ENCODE measurements at regions not wholly inside any gene's neighbourhood (a gene's known extent, or its start where the extent isn't known, plus 50 kb on each side); places are given as distances from the start of the nearest gene placed in this dataset.

GRCh38 chr15:62753518-62754221, 288.9 kb upstream of the TPM1 start:
- no peak overlapping the region for H3K4me3 ChIP-seq (ENCODE audit: low read length)
- H3K27me3 Mint-ChIP-seq, result peaks cover 0 to 5% (median 0%) of the 10 kb centered on the region in 5 donors
- intact Hi-C loops (cut with micrococcal nuclease), result no loop called here
- H3K36me3 ChIP-seq (ENCODE audit: control insufficient read depth in 2 of 3, insufficient read depth in 3 of 3, low read length in 3 of 3), result no peaks in the 10 kb centered on the region
- no peaks in the 10 kb centered on the region for H3K9me3 Mint-ChIP-seq
- DNase-seq, result no peak
- no peak overlapping the region for H3K4me3 Mint-ChIP-seq
- H3K36me3 Mint-ChIP-seq, result no peaks in the 10 kb centered on the region
- ATAC-seq, result no peak
- no peak overlapping the region for H3K27ac Mint-ChIP-seq
- H3K9me3 ChIP-seq (ENCODE audit: control insufficient read depth in 2 of 3, low read length in 3 of 3), result no peaks in the 10 kb centered on the region
- H3K4me1 ChIP-seq (ENCODE audit: control insufficient read depth in 2 of 2, insufficient read depth in 2 of 2, low read length in 2 of 2), result no peaks in the 10 kb centered on the region
- H3K27ac ChIP-seq (ENCODE audit: low read depth, low read length), result no peak overlapping the region
- POLR2A ChIA-PET, result no interaction called here
- no peaks in the 10 kb centered on the region for H3K4me1 Mint-ChIP-seq
- no peaks in the 10 kb centered on the region for H3K27me3 ChIP-seq (ENCODE audit: control insufficient read depth in 2 of 2, insufficient read depth in 2 of 2, low read length in 2 of 2)
- CTCF ChIA-PET, result no interaction called here

DNA sequence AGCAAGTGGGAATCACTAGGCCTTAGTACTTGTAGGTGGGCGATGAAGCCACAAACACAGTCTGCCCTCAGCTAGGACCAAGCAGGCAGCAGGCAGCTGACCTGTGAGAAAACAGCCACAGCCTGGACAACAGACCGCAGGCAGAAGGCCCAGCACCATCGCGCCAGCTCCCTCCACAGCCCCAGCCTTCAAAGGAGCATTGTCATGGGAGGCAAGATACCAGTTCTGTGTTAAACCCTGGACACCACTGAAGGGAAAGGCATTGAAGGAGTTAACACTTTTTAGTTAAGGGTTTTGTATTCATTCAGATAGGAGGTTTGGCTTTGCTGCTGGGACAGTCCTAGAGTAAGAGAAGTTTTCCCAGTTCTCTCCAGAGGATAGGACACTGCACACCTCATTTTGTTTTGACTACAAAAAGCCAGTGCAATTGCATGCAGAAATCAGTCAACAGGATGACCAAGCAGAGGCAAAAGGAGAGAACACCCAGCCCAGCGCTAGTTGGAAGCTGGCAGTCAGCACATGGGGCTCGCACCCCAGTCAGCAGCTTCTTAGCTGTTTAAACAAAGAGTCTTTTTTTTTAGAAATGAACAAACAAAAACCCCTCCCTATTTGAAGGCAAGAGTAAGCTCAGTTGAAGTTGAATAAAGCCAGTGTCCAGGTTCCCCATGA, 286.1 kb upstream of the TPM1 start:
- ATAC-seq, result no peak
- H3K27ac Mint-ChIP-seq, result no peak overlapping the region
- Histone ChIP-seq H3K9me3 (ENCODE audit: control insufficient read depth in 2 of 3, low read length in 3 of 3) (no peaks in the 10 kb centered on the region), H3K4me3 (ENCODE audit: low read length) (no peak overlapping the region), H3K27me3 (ENCODE audit: control insufficient read depth in 2 of 2, insufficient read depth in 2 of 2, low read length in 2 of 2) (no peaks in the 10 kb centered on the region), H3K27ac (ENCODE audit: low read depth, low read length) (no peak overlapping the region), H3K4me1 (ENCODE audit: control insufficient read depth in 2 of 2, insufficient read depth in 2 of 2, low read length in 2 of 2) (no peaks in the 10 kb centered on the region), H3K36me3 (ENCODE audit: control insufficient read depth in 2 of 3, insufficient read depth in 3 of 3, low read length in 3 of 3) (no peaks in the 10 kb centered on the region)
- peaks cover 0 to 4% (median 0%) of the 10 kb centered on the region in 5 donors for H3K27me3 Mint-ChIP-seq
- no peaks in the 10 kb centered on the region for H3K36me3 Mint-ChIP-seq
- POLR2A ChIA-PET, result no interaction called here
- intact Hi-C loops (cut with micrococcal nuclease), result no loop called here
- H3K4me3 Mint-ChIP-seq, result no peak overlapping the region
- DNase-seq, result no peak
- CTCF ChIA-PET, result no interaction called here
- no peaks in the 10 kb centered on the region for H3K4me1 Mint-ChIP-seq
- no peaks in the 10 kb centered on the region for H3K9me3 Mint-ChIP-seq

GRCh38 chr15:62756995-62757360, 285.6 kb upstream of the TPM1 start:
- H3K27ac Mint-ChIP-seq, result no peak overlapping the region
- POLR2A ChIA-PET, result no interaction called here
- H3K4me1 Mint-ChIP-seq, result no peaks in the 10 kb centered on the region
- CTCF ChIA-PET, result no interaction called here
- H3K4me3 Mint-ChIP-seq, result no peak overlapping the region
- no peaks in the 10 kb centered on the region for H3K9me3 ChIP-seq (ENCODE audit: control insufficient read depth in 2 of 3, low read length in 3 of 3)
- no peaks in the 10 kb centered on the region for H3K36me3 Mint-ChIP-seq
- intact Hi-C loops (cut with micrococcal nuclease), result no loop called here
- H3K4me3 ChIP-seq (ENCODE audit: low read length), result no peak overlapping the region
- H3K4me1 ChIP-seq (ENCODE audit: control insufficient read depth in 2 of 2, insufficient read depth in 2 of 2, low read length in 2 of 2), result no peaks in the 10 kb centered on the region
- no peak for ATAC-seq
- H3K27me3 ChIP-seq (ENCODE audit: control insufficient read depth in 2 of 2, insufficient read depth in 2 of 2, low read length in 2 of 2), result no peaks in the 10 kb centered on the region
- no peaks in the 10 kb centered on the region for H3K36me3 ChIP-seq (ENCODE audit: control insufficient read depth in 2 of 3, insufficient read depth in 3 of 3, low read length in 3 of 3)
- H3K27me3 Mint-ChIP-seq, result peaks cover 0 to 4% (median 0%) of the 10 kb centered on the region in 5 donors
- no peak overlapping the region for H3K27ac ChIP-seq (ENCODE audit: low read depth, low read length)
- H3K9me3 Mint-ChIP-seq, result no peaks in the 10 kb centered on the region
- DNase-seq, result no peak

GRCh38 chr15:62757535-62757934, 285.0 kb upstream of the TPM1 start:
- H3K9me3 ChIP-seq (ENCODE audit: control insufficient read depth in 2 of 3, low read length in 3 of 3), result no peaks in the 10 kb centered on the region
- Mint-ChIP-seq H3K4me3 (no peak overlapping the region), H3K4me1 (no peaks in the 10 kb centered on the region), H3K27me3 (peaks cover 0 to 4% (median 0%) of the 10 kb centered on the region in 5 donors), H3K9me3 (no peaks in the 10 kb centered on the region), H3K36me3 (no peaks in the 10 kb centered on the region), H3K27ac (no peak overlapping the region)
- H3K4me1 ChIP-seq (ENCODE audit: control insufficient read depth in 2 of 2, insufficient read depth in 2 of 2, low read length in 2 of 2), result no peaks in the 10 kb centered on the region
- no peaks in the 10 kb centered on the region for H3K27me3 ChIP-seq (ENCODE audit: control insufficient read depth in 2 of 2, insufficient read depth in 2 of 2, low read length in 2 of 2)
- no peaks in the 10 kb centered on the region for H3K36me3 ChIP-seq (ENCODE audit: control insufficient read depth in 2 of 3, insufficient read depth in 3 of 3, low read length in 3 of 3)
- ChIA-PET CTCF (no interaction called here), POLR2A (no interaction called here)
- ATAC-seq (no peak), DNase-seq (no peak)
- intact Hi-C loops (cut with micrococcal nuclease), result no loop called here
- H3K4me3 ChIP-seq (ENCODE audit: low read length), result no peak overlapping the region
- H3K27ac ChIP-seq (ENCODE audit: low read depth, low read length), result no peak overlapping the region

- CTCF ChIA-PET, result no interaction called here
- intact Hi-C loops (cut with micrococcal nuclease), result no loop called here
- no peaks in the 10 kb centered on the region for H3K9me3 Mint-ChIP-seq
These were observed 284.2 kb upstream of the TPM1 start for GRCh38 chr15:62758126-62758951.

GRCh38 chr15:62758952-62759349, 283.6 kb upstream of the TPM1 start:
- no peaks in the 10 kb centered on the region for H3K27me3 ChIP-seq (ENCODE audit: control insufficient read depth in 2 of 2, insufficient read depth in 2 of 2, low read length in 2 of 2)
- Mint-ChIP-seq H3K27me3 (no peaks in the 10 kb centered on the region), H3K36me3 (no peaks in the 10 kb centered on the region), H3K4me3 (no peak overlapping the region), H3K4me1 (no peaks in the 10 kb centered on the region), H3K9me3 (no peaks in the 10 kb centered on the region), H3K27ac (no peak overlapping the region)
- ChIA-PET CTCF (no interaction called here), POLR2A (no interaction called here)
- ATAC-seq (no peak), DNase-seq (no peak)
- no peak overlapping the region for H3K27ac ChIP-seq (ENCODE audit: low read depth, low read length)
- H3K9me3 ChIP-seq (ENCODE audit: control insufficient read depth in 2 of 3, low read length in 3 of 3), result no peaks in the 10 kb centered on the region
- no peaks in the 10 kb centered on the region for H3K4me1 ChIP-seq (ENCODE audit: control insufficient read depth in 2 of 2, insufficient read depth in 2 of 2, low read length in 2 of 2)
- no peaks in the 10 kb centered on the region for H3K36me3 ChIP-seq (ENCODE audit: control insufficient read depth in 2 of 3, insufficient read depth in 3 of 3, low read length in 3 of 3)
- intact Hi-C loops (cut with micrococcal nuclease), result no loop called here
- H3K4me3 ChIP-seq (ENCODE audit: low read length), result no peak overlapping the region

More at GRCh38 chr15:62758126-62758951, 284.2 kb upstream of the TPM1 start:
- Mint-ChIP-seq H3K4me1 (no peaks in the 10 kb centered on the region), H3K4me3 (no peak overlapping the region), H3K36me3 (no peaks in the 10 kb centered on the region), H3K27me3 (no peaks in the 10 kb centered on the region), H3K27ac (no peak overlapping the region)
- DNase-seq, result no peak
- POLR2A ChIA-PET, result no interaction called here
- no peaks in the 10 kb centered on the region for H3K27me3 ChIP-seq (ENCODE audit: control insufficient read depth in 2 of 2, insufficient read depth in 2 of 2, low read length in 2 of 2)
- H3K27ac ChIP-seq (ENCODE audit: low read depth, low read length), result no peak overlapping the region
- H3K36me3 ChIP-seq (ENCODE audit: control insufficient read depth in 2 of 3, insufficient read depth in 3 of 3, low read length in 3 of 3), result no peaks in the 10 kb centered on the region
- H3K4me3 ChIP-seq (ENCODE audit: low read length), result no peak overlapping the region
- no peaks in the 10 kb centered on the region for H3K4me1 ChIP-seq (ENCODE audit: control insufficient read depth in 2 of 2, insufficient read depth in 2 of 2, low read length in 2 of 2)
- no peaks in the 10 kb centered on the region for H3K9me3 ChIP-seq (ENCODE audit: control insufficient read depth in 2 of 3, low read length in 3 of 3)
- no peak for ATAC-seq

Data from naive thymus-derived CD4-positive, alpha-beta T cell (primary cell).